ENCODE measurements at regions not wholly inside any gene's neighbourhood (a gene's known extent, or its start where the extent isn't known, plus 50 kb on each side); places are given as distances from the start of the nearest gene placed in this dataset.

GRCh38 chr9:129505270-129505902 lies 115.5 kb downstream of the C9orf50 start:
- no peak for DNase-seq (ENCODE audit: low read depth)

DNA sequence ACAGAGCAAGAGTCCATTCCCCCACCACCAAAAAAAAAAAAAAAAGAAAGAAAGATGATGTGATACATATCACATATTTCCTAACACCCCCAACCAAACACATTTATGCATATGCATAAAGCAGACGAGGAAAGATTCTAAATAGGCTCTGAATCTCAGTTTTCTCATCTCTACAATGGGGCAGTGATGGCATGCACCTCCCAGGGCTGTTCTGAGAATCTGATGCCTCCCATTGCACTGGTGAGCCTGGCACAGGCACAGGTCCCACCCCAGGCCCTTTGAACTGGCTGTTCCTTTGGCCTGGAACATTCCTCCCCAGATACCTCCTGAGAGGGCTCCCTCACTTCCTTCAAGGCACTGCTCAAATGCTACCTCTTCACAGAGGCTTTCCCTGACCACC lies 116.5 kb downstream of the C9orf50 start:
- DNase-seq (ENCODE audit: low read depth) = no peak

DNA sequence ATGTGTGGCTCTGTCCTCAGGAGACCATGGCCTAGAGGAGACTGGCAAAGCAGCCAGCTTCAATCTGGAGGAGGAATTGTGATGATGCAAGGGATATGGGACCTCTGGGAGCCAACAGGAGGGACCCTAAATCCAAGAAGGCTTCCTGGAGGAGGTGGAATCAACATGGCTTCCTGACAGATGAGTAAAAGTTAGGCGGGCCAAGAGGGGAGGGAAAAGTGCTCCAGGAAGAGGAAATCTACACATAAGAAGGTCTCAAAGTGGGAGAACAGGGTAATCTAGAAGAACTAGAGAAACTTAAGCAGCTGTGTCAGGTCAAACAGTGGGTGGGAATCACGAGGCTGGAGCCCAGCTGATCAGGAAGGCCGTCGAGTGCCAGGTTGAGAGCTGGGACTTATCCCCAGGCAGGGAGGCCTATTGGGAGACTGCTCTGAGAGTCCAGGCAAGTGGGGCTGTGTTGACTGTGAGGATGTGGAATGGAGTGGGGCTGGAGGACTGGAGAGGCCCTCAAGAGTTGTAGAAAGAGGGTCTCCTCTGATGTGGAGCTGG lies 119.1 kb downstream of the C9orf50 start:
- no peak for DNase-seq (ENCODE audit: low read depth)

DNA sequence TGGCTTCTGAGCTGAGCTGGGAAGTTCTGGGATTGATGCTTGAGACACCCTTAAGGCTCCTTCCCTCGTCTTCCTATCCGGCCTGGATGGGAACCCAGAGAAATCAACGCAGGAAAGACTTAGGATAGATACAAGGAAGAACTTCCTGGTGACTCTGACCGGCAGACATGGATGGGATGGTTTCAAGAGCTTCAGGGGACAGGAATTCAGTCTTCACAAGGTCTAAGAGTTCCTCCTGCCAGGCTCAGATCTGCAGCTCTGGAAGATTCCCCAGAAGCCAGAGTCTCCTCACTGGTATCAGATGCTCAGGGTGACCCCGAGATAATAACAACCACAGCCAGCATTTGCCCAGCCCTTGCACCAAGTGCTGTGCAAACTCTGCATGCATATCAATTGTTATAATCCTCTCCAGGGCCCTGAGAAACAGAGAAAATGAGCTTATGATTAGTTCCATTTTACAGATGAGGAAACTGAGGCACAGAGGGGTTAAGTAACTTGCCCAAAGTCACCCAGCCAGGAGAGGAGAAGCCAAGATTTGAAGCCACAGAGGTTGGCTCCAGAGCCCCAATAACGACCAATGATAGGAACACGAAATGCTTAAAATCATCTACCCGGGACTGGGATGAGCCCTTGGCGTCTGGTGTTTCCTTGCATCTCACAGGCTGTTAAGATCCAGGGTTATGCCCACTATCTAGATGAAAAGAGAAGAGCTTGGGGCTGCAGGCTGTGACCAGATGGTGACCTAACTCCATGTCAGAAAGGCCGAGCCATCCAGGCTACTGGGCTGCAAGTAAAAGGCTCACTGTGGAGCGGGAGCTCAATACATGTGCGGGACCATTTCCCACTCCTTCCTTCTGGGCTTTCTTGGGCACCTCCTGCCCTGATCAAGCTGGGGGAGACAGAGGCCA lies 119.8 kb downstream of the C9orf50 start:
- DNase-seq (ENCODE audit: low read depth) = no peak

GRCh38 chr9:129500161-129500862 lies 120.6 kb downstream of the C9orf50 start:
- DNase-seq (ENCODE audit: low read depth) = no peak

- no peak for DNase-seq (ENCODE audit: low read depth)
Observed at GRCh38 chr9:129498451-129499384, 122.2 kb downstream of the C9orf50 start.

GRCh38 chr9:129497813-129498450 lies 123.0 kb downstream of the C9orf50 start:
- DNase-seq (ENCODE audit: low read depth) = no peak

- no peak for DNase-seq (ENCODE audit: low read depth)
Observed at GRCh38 chr9:129497005-129497812, 123.7 kb downstream of the C9orf50 start.

DNA sequence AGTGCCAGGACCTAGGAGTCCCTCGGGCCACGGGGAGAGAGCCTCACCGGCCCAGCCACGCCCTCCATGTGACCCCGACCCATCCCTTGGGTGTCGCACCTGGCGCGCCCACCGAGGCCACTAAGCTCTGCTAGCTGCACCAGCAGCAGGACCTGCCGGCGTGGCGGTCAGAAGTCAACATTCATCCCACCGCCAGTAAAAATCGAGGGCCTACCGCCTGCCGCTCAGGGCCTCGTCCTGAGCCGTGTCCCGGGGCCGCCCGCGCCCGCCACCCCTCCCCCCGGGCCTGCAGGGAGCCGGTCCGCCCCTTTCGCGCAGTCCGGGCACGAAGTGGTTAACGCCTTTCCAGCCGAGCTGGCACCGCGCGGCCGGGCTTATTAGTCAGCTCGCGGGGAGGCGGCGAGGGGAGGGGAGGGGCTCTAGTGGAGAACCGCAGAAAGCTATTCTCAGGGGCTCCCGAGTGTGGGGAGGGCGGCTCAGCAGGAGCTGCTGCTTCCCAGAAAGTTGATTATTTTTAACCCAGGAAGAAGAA lies 124.4 kb downstream of the C9orf50 start:
- DNase-seq (ENCODE audit: low read depth) = peak; percentile 67

GRCh38 chr9:129495620-129496472 lies 125.1 kb downstream of the C9orf50 start:
- peak; percentile 61 for DNase-seq (ENCODE audit: low read depth)

- DNase-seq (ENCODE audit: low read depth) = no peak
Observed at GRCh38 chr9:129494113-129494789, 126.7 kb downstream of the C9orf50 start.

DNA sequence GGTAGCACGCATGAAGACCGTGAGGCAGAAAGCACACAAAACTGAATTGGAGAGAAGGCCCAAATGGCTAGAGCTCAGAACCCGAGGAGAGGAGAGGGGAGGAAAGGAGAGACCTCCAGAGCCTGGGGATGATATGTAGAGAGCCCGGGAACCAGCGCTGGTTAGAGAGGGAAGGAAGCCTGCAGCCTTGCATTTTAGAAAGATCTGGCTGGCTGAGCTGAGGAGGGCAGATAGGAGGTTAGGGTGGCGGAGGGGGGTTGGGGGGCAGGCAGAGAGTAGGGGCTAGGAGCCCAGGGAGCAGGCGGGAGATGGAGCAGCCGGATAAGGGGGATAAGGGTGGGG lies 127.2 kb downstream of the C9orf50 start:
- DNase-seq (ENCODE audit: low read depth) = no peak

GRCh38 chr9:129493002-129493705 lies 127.7 kb downstream of the C9orf50 start:
- DNase-seq (ENCODE audit: low read depth) = no peak

DNA sequence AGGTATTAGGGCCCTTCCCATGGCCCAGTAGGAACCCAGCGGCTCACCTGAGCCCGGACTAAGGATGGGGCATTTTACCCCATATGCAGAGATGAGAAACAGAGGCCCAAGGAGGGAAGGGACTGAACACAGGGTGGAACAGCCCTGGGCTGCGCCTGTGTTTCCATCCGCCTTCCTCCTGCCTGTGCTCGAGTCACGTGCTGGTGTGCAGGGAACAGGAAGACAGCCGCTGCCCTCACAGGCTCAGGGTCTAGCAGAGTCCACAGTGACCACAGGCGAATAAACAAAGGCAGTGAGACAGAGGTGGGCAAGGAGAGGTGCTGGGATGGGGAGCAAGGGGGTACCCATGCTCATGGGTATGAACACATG lies 129.4 kb downstream of the C9orf50 start:
- no peak for DNase-seq (ENCODE audit: low read depth)

- no peak for DNase-seq (ENCODE audit: low read depth)
Observed at GRCh38 chr9:129490583-129491486, 130.1 kb downstream of the C9orf50 start.

GRCh38 chr9:129489838-129490582 lies 130.9 kb downstream of the C9orf50 start:
- DNase-seq (ENCODE audit: low read depth) = peak; percentile 49

Data from activated T-helper 1 cell treated with Interleukin-2 at 50 U/mL for 16 hours (primary cell).